GM12878 (cell line): ENCODE measurements at regions not wholly inside any gene's neighbourhood (a gene's known extent, or its start where the extent isn't known, plus 50 kb on each side); places are given as distances from the start of the nearest gene placed in this dataset.

Experiments
- ATAC-seq: fragments of 200-7000 bp; cut with Tn5 transposase; 3 replicates; pipeline ENCODE4 v1.9.1; 2020; ENCODE audit warnings: mild to moderate bottlenecking, moderate library complexity
- BruUV-seq: library from RNA; stranded (reverse); fragments of 400-500 nt; replicated peaks from 2 replicates; lab custom pipeline; 2021; lab: Mats Ljungman, UMichigan
- CTCF ChIA-PET: fragments of 300-600 bp; sonication (Branson Sonifier 250); formaldehyde crosslinking; extraction: SDS; loops from one replicate; lab custom pipeline; 2021; ENCODE audit warnings: inconsistent platforms; lab: Yijun Ruan, JAX
- POLR2A ChIA-PET: fragments of 350-600 bp; formaldehyde crosslinking; extraction: SDS; loops from one replicate; lab custom pipeline; 2021; ENCODE audit warnings: inconsistent platforms; lab: Charles Lee
- RAD21 ChIA-PET: fragments of 300-600 bp; sonication (Branson Sonifier 250); formaldehyde crosslinking; loops from one replicate; lab custom pipeline; 2023; ENCODE audit warnings: antibody characterized with exemption; ENCODE audit not compliant: unreplicated experiment; lab: Charles Lee
- SMC1A ChIA-PET: fragments of 300-600 bp; sonication (Branson Sonifier 250); formaldehyde crosslinking; loops from one replicate; lab custom pipeline; 2023; ENCODE audit not compliant: unreplicated experiment, uncharacterized antibody; lab: Charles Lee
- DNase-seq: peaks from one replicate; pipeline ENCODE4 v3.0.0-alpha.2; 2011; ENCODE audit warnings: low read depth, low spot score
- FAIRE-seq: peaks from 3 replicates; lab custom pipeline; 2011; peaks lifted over from hg19 to GRCh38; lab: Jason Lieb, UNC
- H2AFZ ChIP-seq: 2 replicates; pipeline ENCODE4 v1.6.0; 2011; ENCODE audit warnings: low read depth, low read length, control low read depth; ENCODE audit not compliant: control insufficient read depth
- H3K27ac ChIP-seq: 2 replicates; pipeline ENCODE4 v1.5.1; 2011; ENCODE audit warnings: control low read depth; ENCODE audit not compliant: control insufficient read depth, insufficient read depth
- H3K27me3 ChIP-seq, 2 experiments: replicated peaks in 1 of 2; 2 replicates each; pipeline versions ENCODE4 v1.6.0 to v1.6.1; 2011; ENCODE audit warnings: low read length in 1 of 2; ENCODE audit not compliant: control insufficient read depth in 2 of 2, insufficient read depth in 2 of 2
- H3K36me3 ChIP-seq, 2 experiments: 2 replicates each; pipeline ENCODE4 v1.5.1; 2011; ENCODE audit warnings: low read length in 1 of 2; ENCODE audit not compliant: control insufficient read depth in 2 of 2, insufficient read depth in 2 of 2
- H3K4me1 ChIP-seq: 2 replicates; pipeline ENCODE4 v1.6.1; 2011; ENCODE audit warnings: mild to moderate bottlenecking, low read length, moderate library complexity, mixed read lengths; ENCODE audit not compliant: control insufficient read depth, insufficient read depth
- H3K4me2 ChIP-seq: 2 replicates; pipeline ENCODE4 v1.6.0; 2011; ENCODE audit warnings: control low read depth; ENCODE audit not compliant: control insufficient read depth, insufficient read depth
- H3K4me3 ChIP-seq: fragments of 200-600 bp; sonication (generic); 2 replicates; pipeline ENCODE4 v1.5.1; 2016
- H3K79me2 ChIP-seq: 2 replicates; pipeline ENCODE4 v1.6.0; 2011; ENCODE audit warnings: low read length; ENCODE audit not compliant: control insufficient read depth, insufficient read depth
- H3K9ac ChIP-seq: 2 replicates; pipeline ENCODE4 v1.8.0; 2011; ENCODE audit warnings: low read length, control low read depth, mixed read lengths; ENCODE audit not compliant: control insufficient read depth, insufficient read depth
- H3K9me3 ChIP-seq: replicated peaks from 3 replicates; pipeline ENCODE4 v1.5.1; 2011; ENCODE audit warnings: mild to moderate bottlenecking, low read length; ENCODE audit not compliant: control insufficient read depth, insufficient read depth
- H4K20me1 ChIP-seq: 2 replicates; pipeline ENCODE4 v1.6.0; 2011; ENCODE audit not compliant: control insufficient read depth, insufficient read depth
- ASH2L ChIP-seq: fragments of 300-600, 200-600 bp; sonication (generic); IDR thresholded peaks from 2 replicates; pipeline ENCODE4 v1.6.1; 2017; ENCODE audit warnings: low read depth, mild to moderate bottlenecking, borderline replicate concordance
- ATF3 ChIP-seq: IDR thresholded peaks from 2 replicates; pipeline ENCODE4 v1.6.1; 2011; ENCODE audit warnings: low read depth, mild to moderate bottlenecking, low read length, moderate library complexity, borderline replicate concordance; ENCODE audit errors: extremely low read depth
- CREM ChIP-seq: IDR thresholded peaks from 2 replicates; pipeline ENCODE4 v1.6.1; 2014; ENCODE audit warnings: antibody characterized with exemption, low read depth
- EGR1 ChIP-seq, 2 experiments: IDR thresholded peaks; 1 replicate in 1 of 2; 2 replicates in 1 of 2; pipeline ENCODE4 v1.6.1; 2011 to 2012; ENCODE audit warnings: low read depth in 2 of 2, low read length in 2 of 2, borderline replicate concordance in 1 of 2, mild to moderate bottlenecking in 1 of 2, moderate library complexity in 1 of 2
- ETV6 ChIP-seq, 2 experiments: fragments of 450-650 bp in 1 of 2; IDR thresholded peaks in 1 of 2; conservative IDR thresholded peaks in 1 of 2; 2 replicates each; pipeline ENCODE4 v1.6.1; 2014; ENCODE audit warnings: antibody characterized with exemption in 1 of 2, borderline replicate concordance in 1 of 2, low read depth in 1 of 2, mild to moderate bottlenecking in 1 of 2, moderate library complexity in 1 of 2
- FOS ChIP-seq: IDR thresholded peaks from 3 replicates; pipeline ENCODE4 v1.6.1; 2011; ENCODE audit warnings: borderline replicate concordance; ENCODE audit not compliant: insufficient read length; ENCODE audit errors: extremely low read depth
- KLF5 ChIP-seq: fragments of 450-650 bp; IDR thresholded peaks from 2 replicates; pipeline ENCODE4 v1.6.1; 2014; ENCODE audit warnings: mild to moderate bottlenecking; ENCODE audit not compliant: partially characterized antibody
- MAX ChIP-seq: IDR thresholded peaks from 2 replicates; pipeline ENCODE4 v1.6.1; 2012; ENCODE audit warnings: low read depth, low read length, improper control_type of control experiment
- PAX5 ChIP-seq: IDR thresholded peaks from 2 replicates; pipeline ENCODE4 v1.6.1; 2011; ENCODE audit warnings: low read depth, low read length, borderline replicate concordance
- RELB ChIP-seq: fragments of 450-650 bp; IDR thresholded peaks from 2 replicates; pipeline ENCODE4 v1.6.1; 2017; ENCODE audit warnings: low read depth, mild to moderate bottlenecking, moderate library complexity
- SMAD1 ChIP-seq: fragments of 450-650 bp; IDR thresholded peaks from 2 replicates; pipeline ENCODE4 v1.6.1; 2018; ENCODE audit warnings: mild to moderate bottlenecking, low read depth; ENCODE audit not compliant: partially characterized antibody
- SRF ChIP-seq, 2 experiments: IDR thresholded peaks; 2 replicates each; pipeline ENCODE4 v1.6.1; 2011; ENCODE audit warnings: low read depth in 2 of 2, low read length in 2 of 2, mild to moderate bottlenecking in 1 of 2, moderate library complexity in 1 of 2
- WGBS: methylation state at CpG from one replicate; pipeline ENCODE4 v1.1.6; 2016; ENCODE audit warnings: low lambda C conversion rate; ENCODE audit not compliant: insufficient replicate concordance, insufficient coverage; ENCODE audit errors: missing lambda C conversion rate; 5-methylcytosine and 5-hydroxymethylcytosine counted together
- in situ Hi-C: fragments of 300-500 bp; cut with MboI; formaldehyde crosslinking; loops from 9 replicates; pipeline ENCODE4 v1.14.3; 2018; ENCODE audit warnings: mixed read lengths
- intact Hi-C: fragments of 100-400 bp; cut with micrococcal nuclease; formaldehyde crosslinking; loops from one replicate; pipeline ENCODE4 v1.14.2; 2022; ENCODE audit not compliant: unreplicated experiment

GRCh38 chr7:68663392-68663791, 934.9 kb upstream of the AUTS2 start:
- H4K20me1 ChIP-seq = no peaks in the 10 kb centered on the region
- H3K79me2 ChIP-seq = no peaks in the 10 kb centered on the region
- no peaks in the 10 kb centered on the region for H3K9me3 ChIP-seq
- H2AFZ ChIP-seq = no peak overlapping the region
- H3K27me3 ChIP-seq = no peaks in the 10 kb centered on the region
- RAD21 ChIA-PET = no interaction called here
- H3K4me2 ChIP-seq = no peak overlapping the region
- H3K36me3 ChIP-seq = no peaks in the 10 kb centered on the region
- ATAC-seq (no peak), DNase-seq (no peak), FAIRE-seq (no peak)
- H3K4me1 ChIP-seq = no peaks in the 10 kb centered on the region
- SMC1A ChIA-PET = no interaction called here
- in situ Hi-C loops = no loop called here
- POLR2A ChIA-PET = no interaction called here
- no peak overlapping the region for H3K27ac ChIP-seq
- H3K4me3 ChIP-seq = no peak overlapping the region
- TF ChIP-seq SRF (IDR thresholded peaks at IDR 0.05; ENCODE audit: low read depth in 2 of 2, low read length in 2 of 2) = no peak
- no peak for TF ChIP-seq EGR1 (IDR thresholded peaks at IDR 0.05; ENCODE audit: borderline replicate concordance in 1 of 2, low read depth in 2 of 2, low read length in 2 of 2)
- TF ChIP-seq RELB = no peak
- TF ChIP-seq ASH2L = no peak
- no peak for TF ChIP-seq SMAD1
- no peak for TF ChIP-seq ATF3
- TF ChIP-seq CREM = no peak
- TF ChIP-seq FOS = no peak
- no peak for TF ChIP-seq PAX5
- no peak for TF ChIP-seq MAX
- TF ChIP-seq KLF5 = no peak
- no peak for TF ChIP-seq ETV6 (conservative IDR thresholded peaks at IDR 0.05 in 1 of 2, IDR thresholded peaks at IDR 0.05 in 1 of 2; ENCODE audit: borderline replicate concordance in 1 of 2, low read depth in 1 of 2)
- BruUV-seq = no TSS peak
- 0% methylated on average over 1 of the region's 1 CpG for WGBS
- CTCF ChIA-PET = no interaction called here
- no peak overlapping the region for H3K9ac ChIP-seq
- intact Hi-C loops = no loop called here
